Astrocyte (in vitro differentiated cells and primary cell): ENCODE measurements at regions not wholly inside any gene's neighbourhood (a gene's known extent, or its start where the extent isn't known, plus 50 kb on each side); places are given as distances from the start of the nearest gene placed in this dataset.

Source experiments
- DNase-seq: peaks from one replicate; pipeline ENCODE4 v3.0.0-alpha.2; 2010; ENCODE audit warnings: low read depth
- FAIRE-seq: peaks from 2 replicates; lab custom pipeline; 2011; peaks lifted over from hg19 to GRCh38; lab: Jason Lieb, UNC
- H2AFZ ChIP-seq: 2 replicates; pipeline ENCODE4 v1.6.0; 2012; ENCODE audit warnings: low read depth, low read length, inconsistent platforms
- H3K27ac ChIP-seq: 2 replicates; pipeline ENCODE4 v1.5.1; 2011; ENCODE audit warnings: low read depth, low read length, inconsistent platforms
- H3K27me3 ChIP-seq: 2 replicates; pipeline ENCODE4 v1.6.0; 2011; ENCODE audit warnings: low read length, inconsistent platforms; ENCODE audit not compliant: insufficient read depth
- H3K36me3 ChIP-seq: 2 replicates; pipeline ENCODE4 v1.5.1; 2011; ENCODE audit warnings: low read length, inconsistent platforms; ENCODE audit not compliant: insufficient read depth
- H3K4me1 ChIP-seq: 2 replicates; pipeline ENCODE4 v1.5.1; 2011; ENCODE audit warnings: low read length, inconsistent platforms; ENCODE audit not compliant: insufficient read depth
- H3K4me2 ChIP-seq: 2 replicates; pipeline ENCODE4 v1.6.0; 2012; ENCODE audit warnings: low read length, inconsistent platforms
- H3K4me3 ChIP-seq: 2 replicates; pipeline ENCODE4 v1.5.1; 2011; ENCODE audit warnings: low read depth, mild to moderate bottlenecking, low read length, inconsistent platforms; ENCODE audit not compliant: insufficient read depth
- H3K79me2 ChIP-seq: 2 replicates; pipeline ENCODE4 v1.6.0; 2012; ENCODE audit warnings: mild to moderate bottlenecking, low read length, inconsistent platforms; ENCODE audit not compliant: insufficient read depth
- H3K9ac ChIP-seq: 2 replicates; pipeline ENCODE4 v1.6.0; 2012; ENCODE audit warnings: mild to moderate bottlenecking, low read length, inconsistent platforms
- H3K9me3 ChIP-seq: 2 replicates; pipeline ENCODE4 v1.5.1; 2012; ENCODE audit warnings: low read depth, mild to moderate bottlenecking, low read length, inconsistent platforms; ENCODE audit not compliant: insufficient read depth
- H4K20me1 ChIP-seq: 2 replicates; pipeline ENCODE4 v1.6.0; 2012; ENCODE audit warnings: low read length, inconsistent platforms; ENCODE audit not compliant: insufficient read depth
- H3K27ac Mint-ChIP-seq: one replicate; pipeline ENCODE4 v1.8.0; 2021; ENCODE audit warnings: mild to moderate bottlenecking, mixed read lengths; ENCODE audit not compliant: unreplicated experiment
- H3K27me3 Mint-ChIP-seq: one replicate; pipeline ENCODE4 v1.8.0; 2021; ENCODE audit warnings: low read depth, mixed read lengths; ENCODE audit not compliant: unreplicated experiment
- H3K36me3 Mint-ChIP-seq: one replicate; pipeline ENCODE4 v1.8.0; 2021; ENCODE audit warnings: low read depth, mixed read lengths; ENCODE audit not compliant: unreplicated experiment
- H3K4me1 Mint-ChIP-seq: one replicate; pipeline ENCODE4 v1.8.0; 2021; ENCODE audit warnings: low read depth, mixed read lengths; ENCODE audit not compliant: unreplicated experiment
- H3K4me3 Mint-ChIP-seq: one replicate; pipeline ENCODE4 v1.8.0; 2021; ENCODE audit warnings: mild to moderate bottlenecking, moderate library complexity, mixed read lengths; ENCODE audit not compliant: unreplicated experiment
- H3K9me3 Mint-ChIP-seq: one replicate; pipeline ENCODE4 v1.8.0; 2021; ENCODE audit warnings: mild to moderate bottlenecking, mixed read lengths; ENCODE audit not compliant: unreplicated experiment
- CTCF ChIP-seq: IDR thresholded peaks from 2 replicates; pipeline ENCODE4 v1.5.1; 2011; ENCODE audit warnings: low read depth, mild to moderate bottlenecking, inconsistent platforms, low read length, moderate library complexity; ENCODE audit not compliant: insufficient read depth
- EZH2 ChIP-seq: IDR thresholded peaks from 2 replicates; pipeline ENCODE4 v1.6.1; 2012; ENCODE audit warnings: mild to moderate bottlenecking, low read length, inconsistent platforms; ENCODE audit not compliant: insufficient read depth

- Histone ChIP-seq H3K9me3 (no peaks in the 10 kb centered on the region), H3K27me3 (no peaks in the 10 kb centered on the region), H3K27ac (no peak overlapping the region), H3K4me2 (no peak overlapping the region), H3K36me3 (no peaks in the 10 kb centered on the region), H2AFZ (no peak overlapping the region), H3K4me3 (no peak overlapping the region), H3K79me2 (no peaks in the 10 kb centered on the region), H3K4me1 (no peaks in the 10 kb centered on the region), H4K20me1 (no peaks in the 10 kb centered on the region), H3K9ac (no peak overlapping the region)
- peaks cover 2% of the 10 kb centered on the region for H3K4me1 Mint-ChIP-seq
- H3K27me3 Mint-ChIP-seq, result no peaks in the 10 kb centered on the region
- H3K36me3 Mint-ChIP-seq, result no peaks in the 10 kb centered on the region
- DNase-seq, result no peak
- no peak overlapping the region for H3K4me3 Mint-ChIP-seq
- no peak overlapping the region for H3K27ac Mint-ChIP-seq
- no peak for FAIRE-seq
- H3K9me3 Mint-ChIP-seq, result no peaks in the 10 kb centered on the region
- TF ChIP-seq EZH2 (no peak), CTCF (no peak)
Measured at GRCh38 chr5:96499753-96500345, 66.8 kb upstream of the PCSK1 start.

- no peak overlapping the region for H3K4me2 ChIP-seq
- no peak overlapping the region for H3K27ac Mint-ChIP-seq
- no peaks in the 10 kb centered on the region for H3K27me3 ChIP-seq
- H3K36me3 Mint-ChIP-seq, result no peaks in the 10 kb centered on the region
- H4K20me1 ChIP-seq, result no peaks in the 10 kb centered on the region
- H3K4me1 ChIP-seq, result no peaks in the 10 kb centered on the region
- H3K9me3 Mint-ChIP-seq, result no peaks in the 10 kb centered on the region
- no peak overlapping the region for H3K27ac ChIP-seq
- no peak overlapping the region for H3K9ac ChIP-seq
- no peak for TF ChIP-seq EZH2
- TF ChIP-seq CTCF, result no peak
- no peaks in the 10 kb centered on the region for H3K27me3 Mint-ChIP-seq
- no peaks in the 10 kb centered on the region for H3K79me2 ChIP-seq
- no peaks in the 10 kb centered on the region for H3K36me3 ChIP-seq
- FAIRE-seq, result no peak
- no peak overlapping the region for H3K4me3 ChIP-seq
- H3K4me3 Mint-ChIP-seq, result no peak overlapping the region
- no peaks in the 10 kb centered on the region for H3K9me3 ChIP-seq
- DNase-seq, result no peak
- no peak overlapping the region for H2AFZ ChIP-seq
- peaks cover 2% of the 10 kb centered on the region for H3K4me1 Mint-ChIP-seq
Measured at GRCh38 chr5:96501991-96502646, 69.1 kb upstream of the PCSK1 start.
